ENCODE measurements at regions not wholly inside any gene's neighbourhood (a gene's known extent, or its start where the extent isn't known, plus 50 kb on each side); places are given as distances from the start of the nearest gene placed in this dataset.
"Not testable (repeated sequence)": the region's sequence is repeated elsewhere in the genome, so short reads cannot be mapped to it uniquely, and the experiment has no call there.

DNA sequence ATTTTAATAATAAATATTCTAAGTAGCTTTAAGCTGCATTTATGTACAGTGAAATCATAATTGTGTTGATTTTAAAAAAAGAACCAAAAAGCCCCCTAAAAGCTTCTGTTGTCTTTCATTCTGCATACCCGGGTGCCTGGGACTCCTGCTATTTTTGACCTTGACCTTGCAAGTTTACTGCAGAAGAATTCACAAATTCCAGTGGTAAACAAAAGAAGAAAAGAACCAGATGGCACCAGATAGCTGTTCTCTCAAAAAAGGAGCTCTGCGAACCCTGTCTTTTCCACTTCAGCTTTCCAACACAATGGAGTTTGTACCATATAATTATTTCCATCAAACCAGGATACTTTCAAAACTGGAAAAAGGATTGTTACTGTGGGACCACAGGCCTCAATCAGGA is 363.3 kb downstream of the SMOC2 start:
- H3K9me3 ChIP-seq (ENCODE audit: control insufficient read depth, low read length) = no peaks in the 10 kb centered on the region
- H3K4me1 ChIP-seq (ENCODE audit: control insufficient read depth, insufficient read depth, low read length, poor library complexity, severe bottlenecking) = no peaks in the 10 kb centered on the region
- H3K4me3 ChIP-seq (ENCODE audit: insufficient read depth, low read depth, low read length, poor library complexity, severe bottlenecking) = no peak overlapping the region
- no peak overlapping the region for H3K27ac ChIP-seq (ENCODE audit: insufficient read depth, low read length, poor library complexity, severe bottlenecking)
- no peaks in the 10 kb centered on the region for H3K27me3 ChIP-seq (replicated peaks; ENCODE audit: control insufficient read depth, insufficient read depth, low read length, poor library complexity, severe bottlenecking)
- H3K36me3 ChIP-seq (ENCODE audit: control insufficient read depth, insufficient read depth, low read length) = no peaks in the 10 kb centered on the region
- no peak for DNase-seq

DNA sequence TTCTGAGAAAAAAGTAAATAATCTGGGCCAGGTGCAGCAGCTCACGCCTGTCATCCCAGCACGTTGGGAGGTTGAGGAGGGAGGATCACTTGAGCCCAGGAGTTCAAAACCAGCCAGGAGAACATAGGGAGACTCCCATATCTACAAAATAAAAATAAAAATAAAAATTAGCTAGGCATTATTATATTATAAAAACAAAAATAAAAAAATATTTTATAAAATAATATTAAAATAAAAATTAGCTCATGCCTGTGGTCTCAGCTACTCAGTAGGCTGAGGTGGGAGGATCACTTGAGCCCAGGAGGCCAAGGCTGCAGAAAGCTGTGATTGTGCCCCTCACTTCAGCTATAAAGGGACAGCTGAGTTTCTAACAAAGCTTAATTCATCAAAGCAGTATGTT is 362.9 kb downstream of the SMOC2 start:
- Histone ChIP-seq H3K27ac (ENCODE audit: insufficient read depth, low read length, poor library complexity, severe bottlenecking) (no peak overlapping the region), H3K9me3 (ENCODE audit: control insufficient read depth, low read length) (no peaks in the 10 kb centered on the region)
- no peak for DNase-seq

DNA sequence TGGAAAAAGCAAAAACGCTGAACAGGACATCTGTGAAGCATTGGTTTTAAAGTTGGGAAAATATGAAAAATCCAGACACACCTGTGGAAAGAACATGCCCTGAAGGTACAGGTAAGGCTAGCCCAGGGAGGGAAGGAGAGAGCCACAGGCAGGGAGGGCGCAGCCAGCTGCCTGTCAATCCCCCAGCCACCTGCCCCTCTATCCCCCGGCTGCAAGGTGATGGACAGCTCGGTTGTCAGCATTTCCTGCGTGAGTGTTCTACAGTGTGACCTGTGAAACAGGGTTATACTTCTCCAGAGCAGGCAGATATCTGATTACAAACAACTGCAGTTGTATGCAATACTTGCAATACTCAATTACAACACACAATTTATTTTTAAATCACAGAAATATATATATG is 358.1 kb downstream of the SMOC2 start:
- DNase-seq = no peak
- Histone ChIP-seq H3K4me1 (ENCODE audit: control insufficient read depth, insufficient read depth, low read length, poor library complexity, severe bottlenecking) (no peaks in the 10 kb centered on the region), H3K27ac (ENCODE audit: insufficient read depth, low read length, poor library complexity, severe bottlenecking) (no peak overlapping the region), H3K36me3 (ENCODE audit: control insufficient read depth, insufficient read depth, low read length) (no peaks in the 10 kb centered on the region), H3K9me3 (ENCODE audit: control insufficient read depth, low read length) (no peaks in the 10 kb centered on the region), H3K27me3 (replicated peaks; ENCODE audit: control insufficient read depth, insufficient read depth, low read length, poor library complexity, severe bottlenecking) (no peaks in the 10 kb centered on the region), H3K4me3 (ENCODE audit: insufficient read depth, low read depth, low read length, poor library complexity, severe bottlenecking) (no peak overlapping the region)

More for the DNA sequence above, 362.9 kb downstream of the SMOC2 start:
- Histone ChIP-seq H3K4me1 (ENCODE audit: control insufficient read depth, insufficient read depth, low read length, poor library complexity, severe bottlenecking) (no peaks in the 10 kb centered on the region), H3K36me3 (ENCODE audit: control insufficient read depth, insufficient read depth, low read length) (no peaks in the 10 kb centered on the region), H3K4me3 (ENCODE audit: insufficient read depth, low read depth, low read length, poor library complexity, severe bottlenecking) (no peak overlapping the region), H3K27me3 (replicated peaks; ENCODE audit: control insufficient read depth, insufficient read depth, low read length, poor library complexity, severe bottlenecking) (no peaks in the 10 kb centered on the region)

DNA sequence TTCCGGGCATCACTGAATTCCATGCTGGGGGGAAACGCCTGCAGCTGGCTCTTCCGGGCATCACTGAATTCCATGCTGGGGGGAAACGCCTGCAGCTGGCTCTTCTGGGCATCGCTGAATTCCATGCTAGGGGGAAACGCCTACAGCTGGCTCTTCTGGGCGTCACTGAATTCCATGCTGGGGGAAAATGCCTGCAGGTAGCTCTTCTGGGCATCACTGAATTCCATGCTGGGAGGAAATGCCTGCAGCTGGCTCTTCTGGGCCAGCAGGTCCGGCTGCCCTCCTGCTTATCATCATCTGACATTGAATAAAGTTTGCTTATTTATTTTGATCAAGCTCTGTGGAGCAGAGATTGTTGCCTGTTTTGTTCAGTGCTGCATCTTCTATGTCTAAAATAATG is 355.1 kb downstream of the SMOC2 start:
- H3K4me3 ChIP-seq (ENCODE audit: insufficient read depth, low read depth, low read length, poor library complexity, severe bottlenecking) = no peak overlapping the region
- no peaks in the 10 kb centered on the region for H3K4me1 ChIP-seq (ENCODE audit: control insufficient read depth, insufficient read depth, low read length, poor library complexity, severe bottlenecking)
- no peaks in the 10 kb centered on the region for H3K9me3 ChIP-seq (ENCODE audit: control insufficient read depth, low read length)
- no peaks in the 10 kb centered on the region for H3K27me3 ChIP-seq (replicated peaks; ENCODE audit: control insufficient read depth, insufficient read depth, low read length, poor library complexity, severe bottlenecking)
- H3K36me3 ChIP-seq (ENCODE audit: control insufficient read depth, insufficient read depth, low read length) = no peaks in the 10 kb centered on the region
- DNase-seq = no peak
- H3K27ac ChIP-seq (ENCODE audit: insufficient read depth, low read length, poor library complexity, severe bottlenecking) = no peak overlapping the region

DNA sequence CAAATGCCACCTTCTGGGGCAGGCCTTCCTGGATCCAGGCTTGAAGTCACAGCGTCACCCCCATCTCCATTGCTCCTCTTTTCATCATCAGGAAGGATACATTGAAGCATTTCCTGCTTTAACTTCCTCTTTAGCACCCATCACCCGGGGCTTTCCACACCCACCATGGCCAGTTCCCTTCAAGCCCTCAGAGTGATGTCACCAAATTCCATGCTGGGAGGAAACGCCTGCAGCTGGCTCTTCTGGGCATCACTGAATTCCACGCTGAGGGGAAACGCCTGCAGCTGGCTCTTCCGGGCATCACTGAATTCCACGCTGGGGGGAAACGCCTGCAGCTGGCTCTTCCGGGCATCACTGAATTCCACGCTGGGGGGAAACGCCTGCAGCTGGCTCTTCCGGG is 354.6 kb downstream of the SMOC2 start:
- not testable (repeated sequence) for H3K9me3 ChIP-seq (ENCODE audit: control insufficient read depth, low read length); H3K4me1 ChIP-seq (ENCODE audit: control insufficient read depth, insufficient read depth, low read length, poor library complexity, severe bottlenecking); H3K36me3 ChIP-seq (ENCODE audit: control insufficient read depth, insufficient read depth, low read length); H3K27ac ChIP-seq (ENCODE audit: insufficient read depth, low read length, poor library complexity, severe bottlenecking); H3K4me3 ChIP-seq (ENCODE audit: insufficient read depth, low read depth, low read length, poor library complexity, severe bottlenecking); DNase-seq; H3K27me3 ChIP-seq (replicated peaks; ENCODE audit: control insufficient read depth, insufficient read depth, low read length, poor library complexity, severe bottlenecking)

DNA sequence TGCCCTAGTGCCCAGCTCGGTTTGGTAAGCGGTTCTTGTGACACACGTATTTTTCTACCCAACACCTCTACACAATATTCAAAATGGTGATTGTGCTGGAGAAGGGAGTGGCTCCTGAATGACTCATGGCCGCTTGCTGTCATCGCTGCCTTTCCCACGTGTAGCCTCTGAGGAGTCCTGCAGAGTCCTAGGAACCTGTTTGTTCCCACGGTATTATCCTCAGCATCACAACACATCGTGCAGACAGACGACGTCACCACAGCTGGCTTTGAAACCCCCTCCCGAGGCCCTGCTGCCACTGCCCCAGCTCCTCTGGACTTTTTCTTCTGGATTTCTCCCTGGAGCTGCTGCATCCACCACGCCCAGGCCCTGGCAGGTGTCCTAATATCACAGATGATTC is 353.5 kb downstream of the SMOC2 start:
- Histone ChIP-seq H3K9me3 (ENCODE audit: control insufficient read depth, low read length) (no peaks in the 10 kb centered on the region), H3K27ac (ENCODE audit: insufficient read depth, low read length, poor library complexity, severe bottlenecking) (no peak overlapping the region), H3K4me1 (ENCODE audit: control insufficient read depth, insufficient read depth, low read length, poor library complexity, severe bottlenecking) (no peaks in the 10 kb centered on the region), H3K36me3 (ENCODE audit: control insufficient read depth, insufficient read depth, low read length) (no peaks in the 10 kb centered on the region), H3K4me3 (ENCODE audit: insufficient read depth, low read depth, low read length, poor library complexity, severe bottlenecking) (no peak overlapping the region), H3K27me3 (replicated peaks; ENCODE audit: control insufficient read depth, insufficient read depth, low read length, poor library complexity, severe bottlenecking) (no peaks in the 10 kb centered on the region)
- no peak for DNase-seq

DNA sequence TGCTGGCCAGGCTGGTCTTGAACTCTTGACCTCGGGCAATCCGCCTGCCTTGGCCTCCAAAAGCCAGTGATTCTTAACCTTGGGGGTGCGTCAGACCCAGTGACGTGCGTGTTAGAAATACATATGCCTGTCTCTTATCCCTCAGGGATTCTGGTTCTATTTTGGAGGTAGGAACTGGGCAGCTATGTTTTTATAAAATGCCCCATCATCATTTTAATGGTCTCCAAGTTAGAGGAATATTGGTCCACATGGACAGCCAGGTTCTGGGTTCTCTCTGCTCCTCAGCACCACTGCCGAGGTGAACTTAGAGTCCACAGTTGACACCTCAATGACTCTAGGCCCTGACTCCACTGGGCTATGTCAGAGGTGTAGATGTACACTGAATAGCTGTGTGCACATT is 352.7 kb downstream of the SMOC2 start:
- no peak for DNase-seq
- no peaks in the 10 kb centered on the region for H3K27me3 ChIP-seq (replicated peaks; ENCODE audit: control insufficient read depth, insufficient read depth, low read length, poor library complexity, severe bottlenecking)
- H3K4me1 ChIP-seq (ENCODE audit: control insufficient read depth, insufficient read depth, low read length, poor library complexity, severe bottlenecking) = no peaks in the 10 kb centered on the region
- no peak overlapping the region for H3K4me3 ChIP-seq (ENCODE audit: insufficient read depth, low read depth, low read length, poor library complexity, severe bottlenecking)
- no peaks in the 10 kb centered on the region for H3K36me3 ChIP-seq (ENCODE audit: control insufficient read depth, insufficient read depth, low read length)
- no peaks in the 10 kb centered on the region for H3K9me3 ChIP-seq (ENCODE audit: control insufficient read depth, low read length)
- H3K27ac ChIP-seq (ENCODE audit: insufficient read depth, low read length, poor library complexity, severe bottlenecking) = no peak overlapping the region

DNA sequence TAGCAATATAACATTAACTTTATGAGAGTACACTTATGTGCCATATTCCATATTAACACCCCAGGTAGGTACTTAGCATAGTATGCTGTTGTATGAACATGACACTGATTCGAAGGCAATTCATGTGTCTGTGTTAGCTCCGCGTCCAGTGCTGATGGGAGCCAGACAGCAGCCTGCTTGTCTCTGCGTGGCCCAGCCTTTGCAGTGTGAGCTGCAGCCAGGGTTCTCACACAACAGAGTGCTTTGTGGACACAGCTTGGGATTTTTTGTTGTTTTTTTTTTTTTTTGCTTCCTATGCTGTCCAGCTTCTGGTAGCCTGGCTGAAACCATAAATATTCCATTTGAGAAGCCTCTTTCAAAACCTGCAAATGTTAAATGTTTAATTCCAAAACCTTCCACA is 350.9 kb downstream of the SMOC2 start:
- H3K27ac ChIP-seq (ENCODE audit: insufficient read depth, low read length, poor library complexity, severe bottlenecking) = no peak overlapping the region
- H3K4me1 ChIP-seq (ENCODE audit: control insufficient read depth, insufficient read depth, low read length, poor library complexity, severe bottlenecking) = no peaks in the 10 kb centered on the region
- H3K36me3 ChIP-seq (ENCODE audit: control insufficient read depth, insufficient read depth, low read length) = no peaks in the 10 kb centered on the region
- H3K9me3 ChIP-seq (ENCODE audit: control insufficient read depth, low read length) = no peaks in the 10 kb centered on the region
- H3K27me3 ChIP-seq (replicated peaks; ENCODE audit: control insufficient read depth, insufficient read depth, low read length, poor library complexity, severe bottlenecking) = no peaks in the 10 kb centered on the region
- H3K4me3 ChIP-seq (ENCODE audit: insufficient read depth, low read depth, low read length, poor library complexity, severe bottlenecking) = no peak overlapping the region
- DNase-seq = no peak

DNA sequence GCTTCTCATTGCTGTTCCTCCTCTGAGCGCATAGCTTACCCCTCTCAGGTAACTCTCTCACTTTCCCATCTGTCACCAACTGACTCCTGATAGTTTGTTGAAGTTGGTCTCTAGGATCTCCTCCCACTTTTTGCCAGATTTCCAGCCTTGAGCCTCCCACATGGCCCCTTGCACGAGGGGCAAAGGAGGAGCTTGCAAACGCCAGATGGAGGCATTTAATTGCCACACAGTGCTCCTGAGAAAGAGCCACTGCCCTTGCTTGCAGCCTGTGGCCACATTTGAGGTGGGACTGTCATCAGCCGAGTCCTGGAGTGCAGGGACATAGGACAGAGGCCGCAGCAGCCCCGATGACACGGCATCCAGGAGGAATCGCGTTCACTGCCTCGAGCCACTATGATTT is 348.7 kb downstream of the SMOC2 start:
- no peak for DNase-seq
- no peaks in the 10 kb centered on the region for H3K9me3 ChIP-seq (ENCODE audit: control insufficient read depth, low read length)
- H3K36me3 ChIP-seq (ENCODE audit: control insufficient read depth, insufficient read depth, low read length) = no peaks in the 10 kb centered on the region
- no peak overlapping the region for H3K27ac ChIP-seq (ENCODE audit: insufficient read depth, low read length, poor library complexity, severe bottlenecking)
- no peak overlapping the region for H3K4me3 ChIP-seq (ENCODE audit: insufficient read depth, low read depth, low read length, poor library complexity, severe bottlenecking)
- no peaks in the 10 kb centered on the region for H3K27me3 ChIP-seq (replicated peaks; ENCODE audit: control insufficient read depth, insufficient read depth, low read length, poor library complexity, severe bottlenecking)
- no peaks in the 10 kb centered on the region for H3K4me1 ChIP-seq (ENCODE audit: control insufficient read depth, insufficient read depth, low read length, poor library complexity, severe bottlenecking)

DNA sequence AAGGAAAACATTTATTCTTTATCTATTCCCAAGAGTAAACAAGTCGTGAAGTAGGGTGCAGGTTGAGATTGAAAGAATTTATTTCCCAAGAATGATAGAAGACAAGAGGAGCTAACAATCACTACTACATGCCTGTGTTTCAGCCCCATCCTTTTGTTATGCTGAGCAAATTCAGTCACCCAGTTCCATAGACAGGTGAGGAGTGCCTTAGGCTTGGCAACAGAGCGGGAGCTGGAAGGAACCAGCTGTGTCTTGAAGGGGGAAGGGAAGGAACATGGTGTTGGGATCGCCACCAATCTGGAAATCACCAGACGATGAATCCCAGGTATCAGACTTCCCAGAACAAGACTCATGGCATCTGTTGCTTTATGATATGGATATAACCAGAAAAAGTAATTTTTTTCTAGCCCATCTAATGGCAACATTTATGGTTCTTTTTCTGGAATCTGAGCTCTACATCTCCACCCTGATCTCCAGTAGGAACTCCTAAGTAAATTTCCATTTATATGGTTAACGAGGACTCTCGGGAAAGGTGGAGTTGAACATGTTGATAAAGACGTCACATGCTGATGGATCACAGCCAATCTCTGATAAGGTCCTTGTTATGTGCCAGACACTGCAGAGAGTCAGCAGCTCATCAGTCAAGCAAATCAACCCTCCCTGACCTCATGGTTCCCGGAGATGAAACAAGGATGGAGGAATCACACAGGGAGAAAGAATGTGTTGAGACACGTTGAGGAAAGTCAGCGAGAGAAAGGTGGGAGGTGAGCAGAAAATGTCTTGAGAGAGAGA is 344.9 kb downstream of the SMOC2 start:
- no peaks in the 10 kb centered on the region for H3K27me3 ChIP-seq (replicated peaks; ENCODE audit: control insufficient read depth, insufficient read depth, low read length, poor library complexity, severe bottlenecking)
- H3K4me1 ChIP-seq (ENCODE audit: control insufficient read depth, insufficient read depth, low read length, poor library complexity, severe bottlenecking) = no peaks in the 10 kb centered on the region
- H3K9me3 ChIP-seq (ENCODE audit: control insufficient read depth, low read length) = no peaks in the 10 kb centered on the region
- H3K27ac ChIP-seq (ENCODE audit: insufficient read depth, low read length, poor library complexity, severe bottlenecking) = no peak overlapping the region
- no peaks in the 10 kb centered on the region for H3K36me3 ChIP-seq (ENCODE audit: control insufficient read depth, insufficient read depth, low read length)
- H3K4me3 ChIP-seq (ENCODE audit: insufficient read depth, low read depth, low read length, poor library complexity, severe bottlenecking) = no peak overlapping the region
- DNase-seq = no peak

Measured in effector memory CD4-positive, alpha-beta T cell (primary cell).